ENCODE measurements at regions not wholly inside any gene's neighbourhood (a gene's known extent, or its start where the extent isn't known, plus 50 kb on each side); places are given as distances from the start of the nearest gene placed in this dataset.

DNA sequence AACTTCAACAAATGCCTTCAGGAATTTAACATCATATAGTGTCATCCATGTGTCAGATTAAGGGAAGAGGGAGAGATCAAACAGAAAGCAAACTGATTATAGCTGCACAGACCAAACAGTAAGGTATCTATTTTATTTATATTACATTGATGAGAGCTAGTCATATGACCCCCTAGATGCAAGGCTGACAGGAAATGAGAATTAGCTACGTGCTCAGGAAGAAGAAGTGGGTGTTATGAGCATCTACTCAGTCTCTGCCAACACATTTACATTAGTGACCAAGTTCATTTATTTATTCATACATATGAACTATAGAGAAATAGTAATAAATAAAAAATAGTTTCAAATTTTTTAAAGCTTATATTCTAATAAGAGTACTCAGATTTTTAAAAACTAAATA is 787.3 kb downstream of the KCTD16 start:
- Mint-ChIP-seq H3K4me3 (no peak overlapping the region), H3K27ac (no peak overlapping the region), H3K27me3 (ENCODE audit: low read depth, poor library complexity) (no peaks in the 10 kb centered on the region), H3K36me3 (ENCODE audit: low read depth) (no peaks in the 10 kb centered on the region), H3K4me1 (no peaks in the 10 kb centered on the region), H3K9me3 (no peaks in the 10 kb centered on the region)
- TF ChIP-seq, protein P1, sequence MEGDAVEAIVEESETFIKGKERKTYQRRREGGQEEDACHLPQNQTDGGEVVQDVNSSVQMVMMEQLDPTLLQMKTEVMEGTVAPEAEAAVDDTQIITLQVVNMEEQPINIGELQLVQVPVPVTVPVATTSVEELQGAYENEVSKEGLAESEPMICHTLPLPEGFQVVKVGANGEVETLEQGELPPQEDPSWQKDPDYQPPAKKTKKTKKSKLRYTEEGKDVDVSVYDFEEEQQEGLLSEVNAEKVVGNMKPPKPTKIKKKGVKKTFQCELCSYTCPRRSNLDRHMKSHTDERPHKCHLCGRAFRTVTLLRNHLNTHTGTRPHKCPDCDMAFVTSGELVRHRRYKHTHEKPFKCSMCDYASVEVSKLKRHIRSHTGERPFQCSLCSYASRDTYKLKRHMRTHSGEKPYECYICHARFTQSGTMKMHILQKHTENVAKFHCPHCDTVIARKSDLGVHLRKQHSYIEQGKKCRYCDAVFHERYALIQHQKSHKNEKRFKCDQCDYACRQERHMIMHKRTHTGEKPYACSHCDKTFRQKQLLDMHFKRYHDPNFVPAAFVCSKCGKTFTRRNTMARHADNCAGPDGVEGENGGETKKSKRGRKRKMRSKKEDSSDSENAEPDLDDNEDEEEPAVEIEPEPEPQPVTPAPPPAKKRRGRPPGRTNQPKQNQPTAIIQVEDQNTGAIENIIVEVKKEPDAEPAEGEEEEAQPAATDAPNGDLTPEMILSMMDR (IDR thresholded peaks at IDR 0.05) = no peak
- no peak for DNase-seq

DNA sequence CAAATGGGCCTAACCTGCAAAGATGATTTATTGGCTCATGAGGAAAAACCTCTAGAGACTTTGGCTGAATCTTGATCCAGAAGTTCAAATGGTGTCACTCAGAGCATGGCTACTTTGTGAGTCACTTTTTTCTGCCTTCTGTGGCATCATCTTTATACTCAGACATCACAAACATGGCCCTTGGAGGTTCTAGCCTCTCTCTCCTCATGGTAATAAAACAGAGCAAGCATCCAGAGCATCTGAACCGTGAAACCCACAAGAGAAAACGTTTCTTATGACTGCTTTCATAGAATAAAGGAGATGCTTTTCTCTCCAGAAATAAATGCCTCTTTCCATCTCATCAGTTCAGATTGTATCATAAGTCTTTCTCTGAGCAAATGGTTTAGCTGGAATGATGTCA is 780.3 kb downstream of the KCTD16 start:
- Mint-ChIP-seq H3K27me3 (ENCODE audit: low read depth, poor library complexity) (no peaks in the 10 kb centered on the region), H3K4me3 (no peak overlapping the region), H3K36me3 (ENCODE audit: low read depth) (no peaks in the 10 kb centered on the region), H3K27ac (no peak overlapping the region), H3K9me3 (no peaks in the 10 kb centered on the region), H3K4me1 (no peaks in the 10 kb centered on the region)
- DNase-seq = no peak
- TF ChIP-seq, protein P1 (IDR thresholded peaks at IDR 0.05) = no peak

DNA sequence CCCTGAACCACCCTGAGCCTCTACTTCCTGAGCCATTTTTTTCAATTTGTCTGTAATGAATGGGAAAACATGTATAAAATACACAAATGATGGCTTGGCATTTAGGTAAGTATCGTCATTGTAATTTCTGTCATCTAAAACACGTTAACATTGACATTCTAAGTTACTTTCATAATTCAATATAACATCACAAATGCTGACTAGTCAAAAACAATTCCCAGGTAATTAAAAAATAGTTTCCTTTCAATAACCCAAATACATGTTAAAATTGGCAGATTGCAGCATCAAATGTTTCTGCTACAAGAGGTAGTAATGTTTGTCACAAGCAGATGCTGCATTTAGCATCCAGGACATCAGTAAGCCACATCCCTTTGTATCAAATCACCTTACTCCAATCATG is 776.4 kb downstream of the KCTD16 start:
- no peak for DNase-seq
- no peaks in the 10 kb centered on the region for H3K36me3 Mint-ChIP-seq (ENCODE audit: low read depth)
- peaks cover 7% of the 10 kb centered on the region for H3K4me1 Mint-ChIP-seq
- no peak overlapping the region for H3K4me3 Mint-ChIP-seq
- H3K27ac Mint-ChIP-seq = no peak overlapping the region
- no peaks in the 10 kb centered on the region for H3K27me3 Mint-ChIP-seq (ENCODE audit: low read depth, poor library complexity)
- TF ChIP-seq, protein P1 (IDR thresholded peaks at IDR 0.05) = no peak
- H3K9me3 Mint-ChIP-seq = no peaks in the 10 kb centered on the region

DNA sequence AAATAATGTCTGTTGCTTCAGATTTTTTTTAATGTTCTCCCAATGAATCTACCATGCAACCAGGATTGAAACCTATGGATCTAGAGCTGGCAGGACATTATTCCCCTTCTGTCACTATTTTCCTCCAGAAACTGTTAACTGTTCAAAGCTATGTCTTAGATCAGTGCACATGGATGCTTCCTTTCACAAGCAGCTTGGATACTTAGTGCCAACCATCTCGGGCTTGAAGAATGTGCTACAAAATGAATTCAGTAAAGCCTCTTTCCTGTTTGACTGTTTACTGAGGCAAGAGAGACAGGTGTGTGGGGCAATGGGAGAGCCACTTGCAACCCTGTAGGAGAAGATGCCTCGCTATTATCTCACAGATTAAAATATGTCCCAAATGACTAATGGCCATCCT is 774.8 kb downstream of the KCTD16 start:
- Mint-ChIP-seq H3K4me3 (no peak overlapping the region), H3K27me3 (ENCODE audit: low read depth, poor library complexity) (no peaks in the 10 kb centered on the region), H3K9me3 (no peaks in the 10 kb centered on the region), H3K4me1 (peaks cover 7% of the 10 kb centered on the region), H3K27ac (no peak overlapping the region), H3K36me3 (ENCODE audit: low read depth) (no peaks in the 10 kb centered on the region)
- TF ChIP-seq, protein P1 (IDR thresholded peaks at IDR 0.05) = no peak
- no peak for DNase-seq

DNA sequence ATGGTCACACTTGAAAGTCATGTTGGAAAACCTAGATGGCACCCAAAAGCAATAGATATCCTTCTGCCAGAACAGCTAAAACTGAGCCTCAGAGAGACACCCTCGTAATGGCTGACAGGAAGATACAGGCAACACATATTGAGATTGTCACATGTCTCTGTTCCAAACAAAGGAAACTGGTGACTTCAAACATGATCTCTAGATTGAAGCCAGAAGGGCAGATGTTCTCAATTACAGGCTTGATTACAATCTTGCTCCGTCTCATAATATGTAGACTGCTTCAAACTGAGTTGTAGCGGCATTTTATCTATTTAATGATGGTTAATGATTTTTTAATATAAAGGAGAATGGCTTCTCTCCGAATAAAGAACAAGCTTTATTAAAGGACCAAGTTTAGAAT is 774.3 kb downstream of the KCTD16 start:
- Mint-ChIP-seq H3K9me3 (no peaks in the 10 kb centered on the region), H3K27ac (no peak overlapping the region), H3K4me1 (peaks cover 7% of the 10 kb centered on the region), H3K4me3 (no peak overlapping the region), H3K36me3 (ENCODE audit: low read depth) (no peaks in the 10 kb centered on the region), H3K27me3 (ENCODE audit: low read depth, poor library complexity) (no peaks in the 10 kb centered on the region)
- DNase-seq = no peak
- TF ChIP-seq, protein P1 (IDR thresholded peaks at IDR 0.05) = no peak

DNA sequence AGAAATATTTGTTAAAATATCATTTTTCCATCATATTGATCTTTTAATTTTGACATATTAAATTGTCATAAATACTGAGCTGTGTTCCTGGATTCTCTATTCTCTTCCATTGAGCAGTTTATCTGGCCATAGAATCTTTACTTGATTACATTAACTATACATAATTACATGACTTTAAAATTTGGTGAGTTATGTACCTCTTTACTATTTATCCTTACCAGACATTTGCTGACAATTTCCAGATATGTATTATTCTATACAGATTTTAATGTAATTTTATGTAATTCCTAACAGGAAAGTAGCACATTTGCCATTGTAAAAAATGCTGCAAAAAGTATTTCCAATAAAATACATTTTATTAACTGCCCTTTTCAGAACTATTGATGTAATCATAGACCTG is 770.3 kb downstream of the KCTD16 start:
- H3K36me3 Mint-ChIP-seq (ENCODE audit: low read depth) = no peaks in the 10 kb centered on the region
- no peak overlapping the region for H3K27ac Mint-ChIP-seq
- peaks cover 5% of the 10 kb centered on the region for H3K27me3 Mint-ChIP-seq (ENCODE audit: low read depth, poor library complexity)
- H3K4me1 Mint-ChIP-seq = peaks cover 7% of the 10 kb centered on the region
- no peak for DNase-seq
- TF ChIP-seq, protein P1 (IDR thresholded peaks at IDR 0.05) = no peak
- H3K9me3 Mint-ChIP-seq = no peaks in the 10 kb centered on the region
- no peak overlapping the region for H3K4me3 Mint-ChIP-seq
